Sigmoid colon (tissue), 6 donors: ENCODE measurements at regions not wholly inside any gene's neighbourhood (a gene's known extent, or its start where the extent isn't known, plus 50 kb on each side); places are given as distances from the start of the nearest gene placed in this dataset.

ENCODE experiments used
- DNase-seq: peaks from one replicate; pipeline ENCODE4 v3.0.0-alpha.2; 2019
- H3K27ac ChIP-seq, 4 donors: fragments of 200-600 bp; sonication (generic); one replicate each; pipeline ENCODE4 v1.5.1; 2016 to 2019; ENCODE audit warnings: mild to moderate bottlenecking in 1 of 4
- H3K27me3 ChIP-seq, 3 donors: fragments of 200-600 bp; sonication (generic); one replicate each; pipeline ENCODE4 v1.5.1; 2019; ENCODE audit warnings: mild to moderate bottlenecking in 1 of 3
- H3K36me3 ChIP-seq, 4 donors: fragments of 200-600 bp; sonication (generic); one replicate each; pipeline ENCODE4 v1.5.1; 2016 to 2019
- H3K4me1 ChIP-seq, 4 donors: fragments of 200-600 bp; sonication (generic); one replicate each; pipeline ENCODE4 v1.5.1; 2017 to 2019
- H3K4me3 ChIP-seq, 4 donors: fragments of 200-600 bp; sonication (generic); one replicate each; pipeline ENCODE4 v1.5.1; 2017 to 2019; ENCODE audit warnings: mild to moderate bottlenecking in 2 of 4, moderate library complexity in 1 of 4
- H3K9me3 ChIP-seq, 4 donors: fragments of 200-600 bp in 3 of 4; sonication (generic) in 3 of 4; one replicate each; pipeline versions ENCODE4 v1.5.1 to v1.6.1; 2013 to 2019
- EP300 ChIP-seq, 4 donors: sonication (generic); formaldehyde crosslinking; IDR thresholded peaks; one replicate each; pipeline ENCODE4 v1.6.1; 2017; ENCODE audit warnings: antibody characterized with exemption in 4 of 4
- POLR2A ChIP-seq, 2 donors: fragments of 450-650 bp; IDR thresholded peaks; one replicate each; pipeline ENCODE4 v1.6.1; 2016; ENCODE audit warnings: antibody characterized with exemption in 2 of 2, mild to moderate bottlenecking in 2 of 2, moderate library complexity in 2 of 2
- POLR2AphosphoS5 ChIP-seq, 4 donors: sonication (generic); formaldehyde crosslinking; IDR thresholded peaks; one replicate each; pipeline ENCODE4 v1.6.1; 2017; ENCODE audit warnings: antibody characterized with exemption in 4 of 4
- WGBS, 2 donors: extraction: QIAGEN DNeasy Blood & Tissue Kit; methylation state at CpG; one replicate each; pipeline ENCODE4 v1.1.7; 2013; 5-methylcytosine and 5-hydroxymethylcytosine counted together
- intact Hi-C: fragments of 100-400 bp; cut with DNase I; formaldehyde crosslinking; loops from one replicate; pipeline ENCODE4 v1.15.1; 2023
- TF ChIP-seq, protein P1 (sequence below), 4 experiments: fragments of 450-650 bp in 3 of 4; fragments of 200-600 bp in 1 of 4; IDR thresholded peaks; one replicate each; pipeline ENCODE4 v1.5.1; 2016 to 2019; ENCODE audit warnings: antibody characterized with exemption in 4 of 4, mild to moderate bottlenecking in 3 of 4, moderate library complexity in 2 of 4
- donor health status: healthy with polysubstance abuse.
- donor health status: healthy.

DNA sequence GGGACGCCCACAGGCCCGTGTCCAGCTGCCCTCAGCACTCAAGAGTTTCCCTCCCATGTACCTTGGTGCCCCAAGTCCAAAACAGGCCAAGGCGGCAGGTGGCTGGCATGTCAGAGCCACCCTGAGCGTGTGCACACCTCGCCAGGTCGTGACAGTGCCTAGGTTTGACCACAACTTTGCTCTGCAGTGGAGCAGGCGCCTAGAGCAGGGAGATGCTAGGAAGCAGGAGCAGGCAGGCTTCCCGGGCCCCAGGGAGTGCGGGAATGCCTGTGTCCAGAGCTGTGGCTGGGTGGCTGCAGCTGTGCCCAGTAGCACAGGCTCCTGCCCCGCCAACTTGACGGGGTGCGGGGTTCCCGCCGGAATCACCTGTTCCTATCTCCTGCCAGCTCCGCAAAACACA, 380.8 kb upstream of the IMPG1 start:
- Histone ChIP-seq H3K27ac (no peak overlapping the region), H3K4me1 (no peaks in the 10 kb centered on the region), H3K9me3 (no peaks in the 10 kb centered on the region), H3K36me3 (no peaks in the 10 kb centered on the region), H3K27me3 (no peaks in the 10 kb centered on the region), H3K4me3 (no peak overlapping the region)
- intact Hi-C loops = no loop called here
- WGBS, 2 donors = 92% methylated on average over 15 of the region's 15 CpGs
- no peak for DNase-seq
- TF ChIP-seq, protein P1, sequence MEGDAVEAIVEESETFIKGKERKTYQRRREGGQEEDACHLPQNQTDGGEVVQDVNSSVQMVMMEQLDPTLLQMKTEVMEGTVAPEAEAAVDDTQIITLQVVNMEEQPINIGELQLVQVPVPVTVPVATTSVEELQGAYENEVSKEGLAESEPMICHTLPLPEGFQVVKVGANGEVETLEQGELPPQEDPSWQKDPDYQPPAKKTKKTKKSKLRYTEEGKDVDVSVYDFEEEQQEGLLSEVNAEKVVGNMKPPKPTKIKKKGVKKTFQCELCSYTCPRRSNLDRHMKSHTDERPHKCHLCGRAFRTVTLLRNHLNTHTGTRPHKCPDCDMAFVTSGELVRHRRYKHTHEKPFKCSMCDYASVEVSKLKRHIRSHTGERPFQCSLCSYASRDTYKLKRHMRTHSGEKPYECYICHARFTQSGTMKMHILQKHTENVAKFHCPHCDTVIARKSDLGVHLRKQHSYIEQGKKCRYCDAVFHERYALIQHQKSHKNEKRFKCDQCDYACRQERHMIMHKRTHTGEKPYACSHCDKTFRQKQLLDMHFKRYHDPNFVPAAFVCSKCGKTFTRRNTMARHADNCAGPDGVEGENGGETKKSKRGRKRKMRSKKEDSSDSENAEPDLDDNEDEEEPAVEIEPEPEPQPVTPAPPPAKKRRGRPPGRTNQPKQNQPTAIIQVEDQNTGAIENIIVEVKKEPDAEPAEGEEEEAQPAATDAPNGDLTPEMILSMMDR (IDR thresholded peaks at IDR 0.05) = no peak
- TF ChIP-seq EP300 (IDR thresholded peaks at IDR 0.05) = no peak
- no peak for TF ChIP-seq POLR2AphosphoS5 (IDR thresholded peaks at IDR 0.05)
- no peak for TF ChIP-seq POLR2A (IDR thresholded peaks at IDR 0.05)

DNA sequence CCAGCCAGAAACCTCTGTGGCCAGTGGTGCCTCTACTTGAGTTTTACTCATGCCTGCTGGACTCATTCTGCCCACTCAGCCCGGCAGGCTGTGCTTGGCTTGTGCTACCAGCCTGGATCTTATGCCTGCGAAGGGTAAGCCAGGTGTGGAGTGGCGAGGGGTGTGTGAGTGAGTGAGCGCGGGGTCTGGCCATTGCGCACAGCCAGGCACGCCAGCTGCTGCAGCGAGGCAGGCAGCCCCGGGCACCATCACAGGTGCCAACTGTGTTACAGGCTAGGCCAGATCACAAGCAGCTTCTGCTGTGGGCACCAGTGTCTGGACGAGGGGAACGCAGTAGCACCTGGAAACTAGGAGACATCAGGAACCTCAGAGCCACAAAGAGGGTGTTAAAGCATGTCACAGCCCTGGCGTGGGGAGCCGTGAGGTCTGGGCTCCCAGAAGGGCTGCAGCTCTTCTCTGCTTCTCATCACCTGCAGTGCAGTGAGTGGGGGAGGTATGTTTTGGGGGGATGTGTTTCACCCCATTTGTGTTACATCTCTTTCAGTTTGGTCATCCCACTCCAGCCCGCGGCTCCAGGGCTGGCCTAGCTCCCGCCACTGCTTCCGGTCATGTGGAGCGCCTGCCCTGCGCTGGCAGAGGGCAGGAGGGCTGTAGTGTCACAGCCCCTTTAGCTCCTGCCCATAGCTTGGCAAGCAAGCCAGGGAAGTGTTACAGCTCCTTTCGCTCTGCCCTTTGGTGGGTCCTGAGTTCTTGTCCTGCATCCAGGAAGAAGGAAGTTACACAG, 379.7 kb upstream of the IMPG1 start:
- DNase-seq = no peak
- 82 to 88% methylated on average over 20 of the region's 20 CpGs for WGBS, 2 donors
- H3K4me1 ChIP-seq = no peaks in the 10 kb centered on the region
- no peaks in the 10 kb centered on the region for H3K36me3 ChIP-seq
- H3K4me3 ChIP-seq = no peak overlapping the region
- H3K27me3 ChIP-seq = no peaks in the 10 kb centered on the region
- intact Hi-C loops = no loop called here
- no peak overlapping the region for H3K27ac ChIP-seq
- H3K9me3 ChIP-seq = no peaks in the 10 kb centered on the region
- TF ChIP-seq POLR2A (IDR thresholded peaks at IDR 0.05) (no peak), EP300 (IDR thresholded peaks at IDR 0.05) (no peak), POLR2AphosphoS5 (IDR thresholded peaks at IDR 0.05) (no peak)
- TF ChIP-seq, protein P1 (IDR thresholded peaks at IDR 0.05) = no peak

DNA sequence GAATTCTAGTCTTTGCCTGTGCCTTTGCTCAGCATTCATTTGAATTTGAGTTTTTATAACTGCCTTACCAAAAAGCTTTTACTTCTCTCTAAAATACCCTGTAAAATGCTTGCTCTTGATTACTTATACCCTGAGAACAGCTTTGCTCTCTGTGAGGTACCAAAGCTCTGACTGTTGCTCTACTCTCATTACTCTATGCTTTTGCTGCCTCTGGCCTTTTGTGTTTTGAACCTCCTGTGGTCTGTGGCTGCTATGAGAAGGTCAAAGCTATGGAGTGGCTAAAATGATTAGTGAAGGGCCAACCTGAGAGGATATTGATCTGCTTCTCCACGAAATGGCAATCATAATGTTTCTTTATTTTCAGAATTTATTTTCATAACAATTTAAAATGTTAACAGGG, 375.6 kb upstream of the IMPG1 start:
- WGBS, 2 donors = 51 to 56% methylated on average over 1 of the region's 1 CpG
- no peak for DNase-seq
- TF ChIP-seq EP300 (IDR thresholded peaks at IDR 0.05) (no peak), POLR2A (IDR thresholded peaks at IDR 0.05) (no peak), POLR2AphosphoS5 (IDR thresholded peaks at IDR 0.05) (no peak)
- TF ChIP-seq, protein P1 (IDR thresholded peaks at IDR 0.05) = no peak

DNA sequence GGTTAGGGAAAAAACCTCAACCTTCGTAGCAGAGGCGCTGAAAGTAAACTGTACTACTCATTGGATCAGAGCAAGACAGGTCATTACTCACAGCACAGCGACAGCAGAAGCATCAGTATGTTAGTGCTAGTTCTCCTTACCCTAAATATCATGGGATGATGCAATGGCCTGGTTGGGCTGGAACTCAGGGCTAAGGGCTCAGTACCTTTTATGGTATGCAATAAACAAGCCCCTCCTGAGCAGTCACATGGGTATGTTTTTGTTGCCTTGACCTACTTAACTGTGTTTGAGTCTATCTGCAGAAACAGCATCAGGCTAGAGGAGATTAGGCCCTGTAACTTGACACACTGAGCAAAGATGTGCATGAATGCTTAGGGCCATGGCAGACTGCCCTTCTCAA, 369.4 kb upstream of the IMPG1 start:
- TF ChIP-seq POLR2A (IDR thresholded peaks at IDR 0.05) = no peak
- TF ChIP-seq, protein P1 (IDR thresholded peaks at IDR 0.05) = no peak
- TF ChIP-seq EP300 (IDR thresholded peaks at IDR 0.05) = no peak
- TF ChIP-seq POLR2AphosphoS5 (IDR thresholded peaks at IDR 0.05) = no peak
- no peak for DNase-seq
- Histone ChIP-seq H3K4me1 (no peaks in the 10 kb centered on the region), H3K9me3 (peaks cover 0 to 5% (median 0%) of the 10 kb centered on the region in 4 donors), H3K4me3 (no peak overlapping the region), H3K27me3 (no peaks in the 10 kb centered on the region), H3K27ac (no peak overlapping the region), H3K36me3 (no peaks in the 10 kb centered on the region)
- 54 to 65% methylated on average over 3 of the region's 3 CpGs for WGBS, 2 donors
- intact Hi-C loops = no loop called here

More for the DNA sequence above, 375.6 kb upstream of the IMPG1 start:
- no peaks in the 10 kb centered on the region for H3K27me3 ChIP-seq
- no peak overlapping the region for H3K27ac ChIP-seq
- H3K4me1 ChIP-seq = no peaks in the 10 kb centered on the region
- intact Hi-C loops = no loop called here
- peaks cover 0 to 5% (median 0%) of the 10 kb centered on the region in 4 donors for H3K9me3 ChIP-seq
- no peak overlapping the region for H3K4me3 ChIP-seq
- H3K36me3 ChIP-seq = no peaks in the 10 kb centered on the region

DNA sequence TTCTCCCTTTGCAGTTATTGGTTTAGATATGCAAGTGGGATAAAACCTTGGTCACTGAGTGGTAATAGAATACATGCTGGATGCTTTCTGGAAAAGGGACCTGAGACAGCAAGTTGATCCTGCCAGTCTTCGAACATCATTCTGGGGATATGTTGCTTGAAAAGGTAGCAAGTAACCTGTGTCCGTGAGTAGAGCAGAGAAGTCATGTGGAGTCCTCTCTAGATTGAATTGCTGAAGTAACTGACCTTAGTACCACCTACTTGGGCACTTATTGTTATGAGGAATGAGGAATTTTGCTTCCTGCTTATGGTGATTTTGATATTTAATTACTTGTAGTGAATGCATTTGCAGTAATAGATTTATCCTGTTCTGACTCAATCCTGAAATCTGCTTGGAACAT, 367.3 kb upstream of the IMPG1 start:
- Histone ChIP-seq H3K9me3 (no peaks in the 10 kb centered on the region), H3K36me3 (no peaks in the 10 kb centered on the region), H3K27me3 (no peaks in the 10 kb centered on the region), H3K4me1 (no peaks in the 10 kb centered on the region), H3K4me3 (no peak overlapping the region), H3K27ac (no peak overlapping the region)
- TF ChIP-seq, protein P1 (IDR thresholded peaks at IDR 0.05) = no peak
- no peak for TF ChIP-seq EP300 (IDR thresholded peaks at IDR 0.05)
- no peak for TF ChIP-seq POLR2A (IDR thresholded peaks at IDR 0.05)
- TF ChIP-seq POLR2AphosphoS5 (IDR thresholded peaks at IDR 0.05) = no peak
- 80 to 84% methylated on average over 2 of the region's 2 CpGs for WGBS, 2 donors
- no peak for DNase-seq
- intact Hi-C loops = no loop called here
